ENCODE measurements at regions not wholly inside any gene's neighbourhood (a gene's known extent, or its start where the extent isn't known, plus 50 kb on each side); places are given as distances from the start of the nearest gene placed in this dataset.

GRCh38 chr1:30196872-30197638 lies 526.3 kb downstream of the MATN1 start:
- H3K4me3 ChIP-seq (ENCODE audit: low read depth, low read length) = no peak overlapping the region
- DNase-seq (ENCODE audit: low read depth) = no peak
- TF ChIP-seq, protein P1, sequence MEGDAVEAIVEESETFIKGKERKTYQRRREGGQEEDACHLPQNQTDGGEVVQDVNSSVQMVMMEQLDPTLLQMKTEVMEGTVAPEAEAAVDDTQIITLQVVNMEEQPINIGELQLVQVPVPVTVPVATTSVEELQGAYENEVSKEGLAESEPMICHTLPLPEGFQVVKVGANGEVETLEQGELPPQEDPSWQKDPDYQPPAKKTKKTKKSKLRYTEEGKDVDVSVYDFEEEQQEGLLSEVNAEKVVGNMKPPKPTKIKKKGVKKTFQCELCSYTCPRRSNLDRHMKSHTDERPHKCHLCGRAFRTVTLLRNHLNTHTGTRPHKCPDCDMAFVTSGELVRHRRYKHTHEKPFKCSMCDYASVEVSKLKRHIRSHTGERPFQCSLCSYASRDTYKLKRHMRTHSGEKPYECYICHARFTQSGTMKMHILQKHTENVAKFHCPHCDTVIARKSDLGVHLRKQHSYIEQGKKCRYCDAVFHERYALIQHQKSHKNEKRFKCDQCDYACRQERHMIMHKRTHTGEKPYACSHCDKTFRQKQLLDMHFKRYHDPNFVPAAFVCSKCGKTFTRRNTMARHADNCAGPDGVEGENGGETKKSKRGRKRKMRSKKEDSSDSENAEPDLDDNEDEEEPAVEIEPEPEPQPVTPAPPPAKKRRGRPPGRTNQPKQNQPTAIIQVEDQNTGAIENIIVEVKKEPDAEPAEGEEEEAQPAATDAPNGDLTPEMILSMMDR (IDR thresholded peaks at IDR 0.05; ENCODE audit: low read depth, low read length, missing control alignments) = no peak

GRCh38 chr1:30196457-30196856 lies 526.9 kb downstream of the MATN1 start:
- TF ChIP-seq, protein P1 (IDR thresholded peaks at IDR 0.05; ENCODE audit: low read depth, low read length, missing control alignments) = no peak
- DNase-seq (ENCODE audit: low read depth) = no peak
- H3K4me3 ChIP-seq (ENCODE audit: low read depth, low read length) = no peak overlapping the region

DNA sequence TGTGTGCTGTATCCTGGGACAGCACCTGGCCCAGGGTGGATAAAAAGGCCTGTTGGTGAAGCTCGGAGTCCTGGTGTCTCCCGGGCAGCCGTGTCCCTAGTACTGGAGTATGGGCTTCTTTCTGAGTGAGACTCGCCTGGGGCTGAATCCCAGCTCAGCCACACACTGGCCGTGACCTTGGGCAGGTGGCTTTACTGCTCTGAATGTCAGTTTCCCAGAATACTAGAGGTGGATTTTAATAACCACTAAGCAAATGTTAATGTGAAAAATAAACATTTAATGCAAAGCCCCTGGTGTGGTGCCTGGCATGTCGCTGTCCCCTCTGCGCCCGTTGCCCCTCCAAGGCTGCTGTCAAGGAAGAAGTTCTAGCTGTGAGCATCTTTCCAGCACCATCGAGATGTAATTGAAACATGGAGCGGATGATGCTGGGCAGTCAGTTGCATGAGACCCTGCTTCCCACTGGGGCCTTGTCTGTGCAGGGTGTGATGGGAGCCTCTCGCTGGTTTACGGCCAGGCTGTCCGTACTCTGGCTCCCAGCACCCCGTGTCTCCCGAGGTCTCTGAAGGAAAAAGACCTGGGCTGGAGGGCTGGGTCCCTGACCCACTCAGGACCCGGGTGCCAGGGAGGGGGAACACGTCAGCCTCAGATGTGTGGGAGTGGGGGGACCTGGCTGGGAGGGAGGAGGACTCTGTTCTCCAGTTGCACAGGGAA lies 527.8 kb downstream of the MATN1 start:
- TF ChIP-seq, protein P1 (IDR thresholded peaks at IDR 0.05; ENCODE audit: low read depth, low read length, missing control alignments) = no peak
- H3K4me3 ChIP-seq (ENCODE audit: low read depth, low read length) = no peak overlapping the region
- DNase-seq (ENCODE audit: low read depth) = no peak

- no peak for DNase-seq (ENCODE audit: low read depth)
- no peak overlapping the region for H3K4me3 ChIP-seq (ENCODE audit: low read depth, low read length)
- TF ChIP-seq, protein P1 (IDR thresholded peaks at IDR 0.05; ENCODE audit: low read depth, low read length, missing control alignments) = no peak
Measured at GRCh38 chr1:30194741-30195423, 528.5 kb downstream of the MATN1 start.

DNA sequence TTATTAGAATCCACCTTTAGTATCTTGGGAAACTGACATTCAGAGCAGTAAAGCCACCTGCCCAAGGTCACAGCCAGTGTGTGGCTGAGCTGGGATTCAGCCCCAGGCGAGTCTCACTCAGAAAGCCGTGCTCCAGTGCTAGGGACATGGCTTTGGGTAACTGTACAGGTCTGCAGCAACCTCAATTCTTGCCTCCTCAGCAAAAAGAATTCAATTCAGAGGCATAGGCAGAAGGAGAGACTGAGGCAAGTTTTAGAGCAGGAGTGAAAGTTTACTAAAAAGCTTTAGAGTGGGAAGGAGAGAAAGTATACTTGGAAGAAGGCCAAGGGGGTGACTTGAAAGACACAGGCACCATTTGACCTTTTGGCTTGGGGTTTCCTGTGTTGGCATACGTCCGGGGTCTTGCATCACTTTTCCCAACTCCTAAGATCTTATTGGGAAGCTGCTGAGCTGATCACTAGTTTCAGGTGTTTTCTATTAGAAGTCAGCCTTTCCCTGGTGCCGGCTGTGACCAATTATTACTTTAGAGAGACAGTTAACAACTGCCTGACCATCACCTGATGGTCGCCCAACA lies 529.3 kb downstream of the MATN1 start:
- TF ChIP-seq, protein P1 (IDR thresholded peaks at IDR 0.05; ENCODE audit: low read depth, low read length, missing control alignments) = no peak
- no peak for DNase-seq (ENCODE audit: low read depth)
- no peak overlapping the region for H3K4me3 ChIP-seq (ENCODE audit: low read depth, low read length)

DNA sequence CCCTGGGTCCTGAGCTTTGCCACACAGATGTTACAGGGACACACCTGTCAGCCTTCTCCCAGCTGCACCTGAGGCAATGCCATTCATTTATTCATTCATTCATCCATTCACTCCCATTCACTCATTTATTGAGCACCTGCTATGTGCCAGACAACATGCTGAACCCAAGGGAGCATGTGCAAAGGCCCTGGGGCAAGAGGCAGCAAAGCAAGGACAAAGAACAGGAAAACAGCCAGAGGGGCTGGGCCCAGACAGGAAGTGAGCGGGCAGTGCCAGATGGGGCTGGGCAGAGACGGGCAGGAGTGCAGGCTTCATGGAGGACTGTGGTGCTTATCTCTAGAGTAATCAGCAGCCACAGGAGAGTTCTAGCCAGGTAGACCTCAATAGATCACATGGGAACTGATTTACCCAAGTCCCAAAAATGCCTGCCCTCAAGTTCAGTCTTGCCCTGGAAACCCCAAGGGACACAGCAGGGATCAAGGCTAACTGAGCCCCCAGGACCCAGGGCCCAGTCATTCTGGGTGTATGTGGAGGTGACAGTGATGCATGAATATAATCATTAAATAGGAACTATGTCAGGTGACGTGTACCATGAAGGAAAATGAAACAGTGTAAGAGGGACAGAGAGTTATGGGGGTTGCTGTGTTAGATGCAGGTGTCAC lies 530.3 kb downstream of the MATN1 start:
- TF ChIP-seq, protein P1 (IDR thresholded peaks at IDR 0.05; ENCODE audit: low read depth, low read length, missing control alignments) = no peak
- DNase-seq (ENCODE audit: low read depth) = no peak
- H3K4me3 ChIP-seq (ENCODE audit: low read depth, low read length) = no peak overlapping the region
